HepG2 (cell line): ENCODE measurements at regions not wholly inside any gene's neighbourhood (a gene's known extent, or its start where the extent isn't known, plus 50 kb on each side); places are given as distances from the start of the nearest gene placed in this dataset.

Source experiments
- DNMT1 ChIP-seq: sonication (generic); formaldehyde crosslinking; IDR thresholded peaks from 2 replicates; pipeline ENCODE4 v1.5.1; 2020; ENCODE audit warnings: mild to moderate bottlenecking, missing genetic modification reagents
- HNRNPK ChIP-seq: fragments of 200-400 bp; formaldehyde crosslinking; IDR thresholded peaks from 2 replicates; pipeline ENCODE4 v1.6.1; 2018; ENCODE audit warnings: low read length, low read depth, moderate library complexity, mild to moderate bottlenecking; ENCODE audit not compliant: poor library complexity, severe bottlenecking
- JUND ChIP-seq: sonication (generic); formaldehyde crosslinking; IDR thresholded peaks from 2 replicates; pipeline ENCODE4 v1.8.0; 2022; ENCODE audit warnings: mild to moderate bottlenecking, missing genetic modification reagents
- MLXIP ChIP-seq: sonication (generic); formaldehyde crosslinking; IDR thresholded peaks from 2 replicates; pipeline ENCODE4 v1.9.0; 2021; ENCODE audit warnings: missing genetic modification reagents, borderline replicate concordance
- MTA3 ChIP-seq: sonication (generic); formaldehyde crosslinking; IDR thresholded peaks from 2 replicates; pipeline ENCODE4 v1.4.0; 2020; ENCODE audit warnings: missing genetic modification reagents
- NR3C1 ChIP-seq: sonication (generic); formaldehyde crosslinking; IDR thresholded peaks from 2 replicates; pipeline ENCODE4 v1.4.0; 2020; ENCODE audit warnings: missing genetic modification reagents
- PREB ChIP-seq: sonication (generic); formaldehyde crosslinking; IDR thresholded peaks from 2 replicates; pipeline ENCODE4 v1.4.0; 2020; ENCODE audit warnings: missing genetic modification reagents
- RBAK ChIP-seq: sonication (generic); formaldehyde crosslinking; IDR thresholded peaks from 2 replicates; pipeline ENCODE4 v1.5.1; 2020; ENCODE audit warnings: mild to moderate bottlenecking, missing genetic modification reagents
- SAP130 ChIP-seq: IDR thresholded peaks from 2 replicates; pipeline ENCODE4 v1.6.1; 2016; ENCODE audit warnings: low read depth
- SNRNP70 ChIP-seq: fragments of 200-400 bp; formaldehyde crosslinking; IDR thresholded peaks from 2 replicates; pipeline ENCODE4 v1.6.1; 2017; ENCODE audit warnings: mild to moderate bottlenecking, low read depth, low read length, moderate library complexity
- ZBTB3 ChIP-seq: sonication (generic); formaldehyde crosslinking; IDR thresholded peaks from 2 replicates; pipeline ENCODE4 v1.4.0; 2020; ENCODE audit warnings: low read depth, mild to moderate bottlenecking, moderate library complexity, missing genetic modification reagents, borderline replicate concordance
- ZBTB7A ChIP-seq: sonication (generic); formaldehyde crosslinking; IDR thresholded peaks from 2 replicates; pipeline ENCODE4 v1.8.0; 2022; ENCODE audit warnings: mild to moderate bottlenecking, missing genetic modification reagents
- ZNF383 ChIP-seq: sonication (generic); formaldehyde crosslinking; IDR thresholded peaks from 2 replicates; pipeline ENCODE4 v1.4.0; 2020; ENCODE audit warnings: missing genetic modification reagents, mild to moderate bottlenecking, borderline replicate concordance
- ZNF556 ChIP-seq: sonication (generic); formaldehyde crosslinking; IDR thresholded peaks from 2 replicates; pipeline ENCODE4 v1.4.0; 2020; ENCODE audit warnings: mild to moderate bottlenecking, missing genetic modification reagents, borderline replicate concordance
- ZNF724P ChIP-seq: sonication (generic); formaldehyde crosslinking; IDR thresholded peaks from 2 replicates; pipeline ENCODE4 v1.8.0; 2022; ENCODE audit warnings: missing genetic modification reagents, borderline replicate concordance
- TF ChIP-seq, protein P1 (sequence below): IDR thresholded peaks from 2 replicates; pipeline ENCODE4 v1.6.1; 2016; ENCODE audit warnings: missing compliant biosample characterization, missing genetic modification reagents, borderline replicate concordance
- TF ChIP-seq, protein P2 (sequence below): fragments of 450-650 bp; IDR thresholded peaks from 2 replicates; pipeline ENCODE4 v1.6.1; 2017
- TF ChIP-seq, protein P3 (sequence below): IDR thresholded peaks from 2 replicates; pipeline ENCODE4 v1.6.1; 2016; ENCODE audit warnings: mild to moderate bottlenecking, missing biosample characterization, missing genetic modification reagents
- TF ChIP-seq, protein P4 (sequence below): sonication (generic); formaldehyde crosslinking; IDR thresholded peaks from 2 replicates; pipeline ENCODE4 v1.8.1; 2023; ENCODE audit warnings: mild to moderate bottlenecking, missing genetic modification reagents
- TF ChIP-seq, protein P5 (sequence below): sonication (generic); formaldehyde crosslinking; IDR thresholded peaks from 2 replicates; pipeline ENCODE4 v1.5.0; 2020; ENCODE audit warnings: missing genetic modification reagents, mild to moderate bottlenecking, borderline replicate concordance

DNA sequence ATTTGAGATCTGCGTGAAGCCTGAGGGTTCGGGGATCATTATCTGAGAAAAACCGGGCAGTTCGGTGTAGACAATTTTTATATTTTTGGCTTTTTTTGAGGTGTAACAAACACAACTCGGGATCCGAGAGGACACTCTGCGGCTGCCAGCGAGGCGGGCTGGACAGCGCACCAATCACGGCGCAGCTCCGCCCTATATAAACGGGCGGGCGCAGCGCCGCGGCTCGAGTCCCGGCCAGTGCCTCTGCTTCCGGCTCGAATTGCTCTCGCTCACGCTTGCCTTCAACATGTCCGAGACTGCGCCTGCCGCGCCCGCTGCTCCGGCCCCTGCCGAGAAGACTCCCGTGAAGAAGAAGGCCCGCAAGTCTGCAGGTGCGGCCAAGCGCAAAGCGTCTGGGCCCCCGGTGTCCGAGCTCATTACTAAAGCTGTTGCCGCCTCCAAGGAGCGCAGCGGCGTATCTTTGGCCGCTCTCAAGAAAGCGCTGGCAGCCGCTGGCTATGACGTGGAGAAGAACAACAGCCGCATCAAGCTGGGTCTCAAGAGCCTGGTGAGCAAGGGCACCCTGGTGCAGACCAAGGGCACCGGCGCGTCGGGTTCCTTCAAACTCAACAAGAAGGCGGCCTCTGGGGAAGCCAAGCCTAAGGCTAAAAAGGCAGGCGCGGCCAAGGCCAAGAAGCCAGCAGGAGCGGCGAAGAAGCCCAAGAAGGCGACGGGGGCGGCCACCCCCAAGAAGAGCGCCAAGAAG is 69.0 kb downstream of the HFE start (continued):
- peak; percentile 73; the same call in 1 of the 2 replicates for TF ChIP-seq PREB (CRISPR knock-in tag)
- peak; percentile 93; the same call in 1 of the 2 replicates for TF ChIP-seq ZNF556 (CRISPR knock-in tag)
- no peak for TF ChIP-seq ZNF383 (CRISPR knock-in tag)
- peak; percentile 88 for TF ChIP-seq ZBTB7A (CRISPR knock-in tag)
- no peak for TF ChIP-seq HNRNPK
- TF ChIP-seq RBAK (CRISPR knock-in tag) = no peak; the same call in 1 of the 2 replicates
- no peak for TF ChIP-seq SNRNP70
- TF ChIP-seq, protein P1, sequence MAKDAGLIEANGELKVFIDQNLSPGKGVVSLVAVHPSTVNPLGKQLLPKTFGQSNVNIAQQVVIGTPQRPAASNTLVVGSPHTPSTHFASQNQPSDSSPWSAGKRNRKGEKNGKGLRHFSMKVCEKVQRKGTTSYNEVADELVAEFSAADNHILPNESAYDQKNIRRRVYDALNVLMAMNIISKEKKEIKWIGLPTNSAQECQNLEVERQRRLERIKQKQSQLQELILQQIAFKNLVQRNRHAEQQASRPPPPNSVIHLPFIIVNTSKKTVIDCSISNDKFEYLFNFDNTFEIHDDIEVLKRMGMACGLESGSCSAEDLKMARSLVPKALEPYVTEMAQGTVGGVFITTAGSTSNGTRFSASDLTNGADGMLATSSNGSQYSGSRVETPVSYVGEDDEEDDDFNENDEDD = peak; percentile 74
- peak; percentile 96 for TF ChIP-seq SAP130 (CRISPR knock-in tag)
- TF ChIP-seq, protein P2, sequence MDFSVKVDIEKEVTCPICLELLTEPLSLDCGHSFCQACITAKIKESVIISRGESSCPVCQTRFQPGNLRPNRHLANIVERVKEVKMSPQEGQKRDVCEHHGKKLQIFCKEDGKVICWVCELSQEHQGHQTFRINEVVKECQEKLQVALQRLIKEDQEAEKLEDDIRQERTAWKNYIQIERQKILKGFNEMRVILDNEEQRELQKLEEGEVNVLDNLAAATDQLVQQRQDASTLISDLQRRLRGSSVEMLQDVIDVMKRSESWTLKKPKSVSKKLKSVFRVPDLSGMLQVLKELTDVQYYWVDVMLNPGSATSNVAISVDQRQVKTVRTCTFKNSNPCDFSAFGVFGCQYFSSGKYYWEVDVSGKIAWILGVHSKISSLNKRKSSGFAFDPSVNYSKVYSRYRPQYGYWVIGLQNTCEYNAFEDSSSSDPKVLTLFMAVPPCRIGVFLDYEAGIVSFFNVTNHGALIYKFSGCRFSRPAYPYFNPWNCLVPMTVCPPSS = no peak
- TF ChIP-seq, protein P3, sequence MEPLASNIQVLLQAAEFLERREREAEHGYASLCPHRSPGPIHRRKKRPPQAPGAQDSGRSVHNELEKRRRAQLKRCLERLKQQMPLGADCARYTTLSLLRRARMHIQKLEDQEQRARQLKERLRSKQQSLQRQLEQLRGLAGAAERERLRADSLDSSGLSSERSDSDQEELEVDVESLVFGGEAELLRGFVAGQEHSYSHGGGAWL = peak; percentile 95
- TF ChIP-seq, protein P4, sequence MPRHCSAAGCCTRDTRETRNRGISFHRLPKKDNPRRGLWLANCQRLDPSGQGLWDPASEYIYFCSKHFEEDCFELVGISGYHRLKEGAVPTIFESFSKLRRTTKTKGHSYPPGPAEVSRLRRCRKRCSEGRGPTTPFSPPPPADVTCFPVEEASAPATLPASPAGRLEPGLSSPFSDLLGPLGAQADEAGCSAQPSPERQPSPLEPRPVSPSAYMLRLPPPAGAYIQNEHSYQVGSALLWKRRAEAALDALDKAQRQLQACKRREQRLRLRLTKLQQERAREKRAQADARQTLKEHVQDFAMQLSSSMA (CRISPR knock-in tag) = peak; percentile 79
- TF ChIP-seq NR3C1 (CRISPR knock-in tag) = no peak
- peak; percentile 84; the same call in 1 of the 2 replicates for TF ChIP-seq DNMT1 (CRISPR knock-in tag)
- peak; percentile 79; the same call in 1 of the 2 replicates for TF ChIP-seq MLXIP (CRISPR knock-in tag)
- TF ChIP-seq JUND (CRISPR knock-in tag) = no peak
- TF ChIP-seq, protein P5, sequence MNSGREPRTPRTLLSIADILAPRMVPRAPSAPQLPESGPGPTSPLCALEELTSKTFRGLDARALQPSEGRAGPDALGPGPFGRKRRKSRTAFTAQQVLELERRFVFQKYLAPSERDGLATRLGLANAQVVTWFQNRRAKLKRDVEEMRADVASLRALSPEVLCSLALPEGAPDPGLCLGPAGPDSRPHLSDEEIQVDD (CRISPR knock-in tag) = peak; percentile 85; the same call in 1 of the 2 replicates
- TF ChIP-seq ZBTB3 (CRISPR knock-in tag) = peak; percentile 54; the same call in 1 of the 2 replicates
- peak; percentile 78; the same call in 1 of the 2 replicates for TF ChIP-seq ZNF724P (CRISPR knock-in tag)
- peak; percentile 85; the same call in 1 of the 2 replicates for TF ChIP-seq MTA3 (CRISPR knock-in tag)
